COLO668 (cell line): ENCODE measurements at regions not wholly inside any gene's neighbourhood (a gene's known extent, or its start where the extent isn't known, plus 50 kb on each side); places are given as distances from the start of the nearest gene placed in this dataset.
"Not testable (repeated sequence)": the region's sequence is repeated elsewhere in the genome, so short reads cannot be mapped to it uniquely, and the experiment has no call there.

ENCODE experiments used
- DNase-seq: peaks from one replicate; lab custom pipeline; 2025; ENCODE audit not compliant: unreplicated experiment; lab: John Stamatoyannopoulos, UW

GRCh38 chrX:13387666-13388494, 68.0 kb upstream of the ATXN3L start:
- no peak for DNase-seq

DNA sequence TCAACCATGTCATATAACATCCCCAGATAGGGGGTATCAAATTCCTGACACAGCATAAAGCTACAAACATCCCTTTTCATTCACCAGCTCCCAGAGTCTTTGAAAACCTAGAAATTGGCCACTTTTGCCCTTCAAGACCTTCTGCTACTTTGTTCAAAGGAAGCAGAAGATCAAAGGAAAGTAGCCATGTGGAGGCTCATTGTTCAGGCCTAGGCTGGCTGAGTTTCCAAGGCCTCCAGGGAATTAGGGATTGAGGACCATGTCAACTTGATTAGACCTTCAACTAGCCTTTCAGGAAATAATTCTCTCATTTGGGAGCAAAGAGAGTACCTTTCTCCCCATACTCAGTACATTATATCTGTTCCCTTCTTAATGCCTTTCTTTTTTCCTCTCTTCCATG, 66.8 kb upstream of the ATXN3L start:
- no peak for DNase-seq

GRCh38 chrX:13386092-13386491, 66.2 kb upstream of the ATXN3L start:
- no peak for DNase-seq

GRCh38 chrX:13383907-13384306, 64.1 kb upstream of the ATXN3L start:
- DNase-seq: no peak

- no peak for DNase-seq
Measured at GRCh38 chrX:13381514-13381913, 61.7 kb upstream of the ATXN3L start.

- no peak for DNase-seq
Measured at GRCh38 chrX:13380211-13380610, 60.4 kb upstream of the ATXN3L start.

DNA sequence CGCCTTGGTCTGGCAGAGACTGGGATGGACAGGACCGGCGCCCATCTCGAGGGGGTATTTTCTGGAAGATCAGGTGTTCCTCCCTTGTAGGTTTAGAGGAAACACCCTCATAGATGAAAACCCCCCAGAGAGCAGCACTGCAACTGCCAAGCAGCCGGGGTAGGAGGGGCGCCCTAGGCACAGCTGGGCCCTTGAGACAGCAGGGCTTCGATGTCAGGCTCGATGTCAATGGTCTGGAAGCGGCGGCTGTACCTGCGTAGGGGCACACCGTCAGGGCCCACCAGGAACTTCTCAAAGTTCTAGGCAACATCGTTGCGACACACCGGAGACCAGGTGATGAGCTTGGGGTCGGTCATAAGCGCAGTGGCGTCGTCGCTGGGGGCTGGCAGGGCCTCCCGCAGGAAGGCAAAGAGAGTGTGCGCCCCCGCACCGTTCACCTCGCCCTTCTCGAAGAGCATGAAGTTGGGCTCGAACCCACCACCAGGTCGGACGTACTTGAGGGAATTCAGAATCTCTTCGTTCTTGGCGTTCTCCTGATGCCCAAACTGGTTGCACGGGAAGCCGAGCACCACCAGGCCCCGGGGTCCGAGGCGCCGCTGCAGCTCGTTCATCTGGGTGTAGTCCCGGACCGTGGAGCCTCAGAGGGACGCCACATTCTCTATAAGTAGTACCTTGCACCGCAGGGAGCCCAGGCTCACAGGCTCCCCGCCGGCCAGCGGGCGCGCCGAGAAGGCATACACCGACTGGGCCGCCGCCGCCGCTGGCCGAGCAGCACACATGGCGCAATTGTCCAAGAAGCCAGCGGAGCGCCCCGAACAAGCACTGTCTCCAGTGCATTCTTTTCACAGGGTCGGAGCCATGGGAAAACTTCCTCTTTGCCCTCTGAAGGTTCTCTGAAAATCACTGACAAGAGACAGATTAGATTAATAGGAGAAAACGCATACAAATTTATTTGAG, 59.0 kb upstream of the ATXN3L start:
- DNase-seq: not testable (repeated sequence)

- DNase-seq: no peak
Measured at GRCh38 chrX:13377550-13377934, 57.7 kb upstream of the ATXN3L start.

DNA sequence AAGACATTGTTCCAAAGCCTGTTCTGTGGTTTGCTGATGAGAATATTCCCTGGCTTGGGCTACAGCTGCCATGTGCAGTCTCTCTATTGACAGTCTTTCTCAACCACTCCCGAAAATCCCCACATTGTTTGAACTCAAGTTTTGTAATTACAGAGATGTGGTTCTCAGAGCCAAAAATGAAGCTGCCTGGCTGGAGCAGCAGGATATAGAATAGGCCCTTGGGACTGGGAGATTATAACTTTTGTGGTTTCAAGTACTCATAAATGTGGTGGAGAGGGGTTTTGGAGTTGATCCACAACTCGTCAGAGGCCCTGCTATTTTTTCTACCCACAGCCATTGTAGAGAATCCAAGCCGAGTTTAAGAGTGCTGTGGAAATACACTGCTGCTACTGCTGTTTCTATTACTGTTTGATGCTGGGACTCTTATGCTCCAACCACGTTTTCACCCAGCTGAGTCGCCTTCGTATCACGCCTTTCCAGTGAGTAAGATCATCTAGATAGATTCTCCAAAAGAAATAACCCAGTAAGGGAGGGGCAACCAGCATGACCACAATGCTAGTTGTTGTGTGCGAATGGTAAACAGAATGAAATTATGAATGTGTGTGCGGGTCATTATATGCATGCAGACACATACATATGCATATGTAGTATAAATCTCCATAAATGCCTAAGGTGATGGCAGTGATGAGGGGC, 57.1 kb upstream of the ATXN3L start:
- peak; percentile 25 for DNase-seq

DNA sequence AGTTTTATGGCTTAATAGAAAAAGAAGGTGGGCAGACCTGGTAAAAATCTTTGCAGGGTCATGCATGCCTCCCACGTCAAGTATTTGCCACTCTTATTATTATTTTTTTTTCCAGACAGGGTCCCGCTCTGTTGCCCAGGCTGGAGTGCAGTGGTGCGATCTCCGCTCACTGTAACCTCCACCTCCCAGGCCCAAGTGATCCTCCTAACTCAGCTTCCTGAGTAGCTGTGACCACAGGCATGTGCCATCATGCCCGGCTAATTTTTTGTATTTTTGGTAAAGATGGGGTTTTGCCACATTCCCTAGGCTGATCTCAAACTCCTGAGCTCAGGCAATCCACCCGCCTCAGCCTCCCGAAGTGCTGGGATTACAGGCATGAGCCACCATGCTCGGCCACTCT, 55.7 kb upstream of the ATXN3L start:
- not testable (repeated sequence) for DNase-seq

DNA sequence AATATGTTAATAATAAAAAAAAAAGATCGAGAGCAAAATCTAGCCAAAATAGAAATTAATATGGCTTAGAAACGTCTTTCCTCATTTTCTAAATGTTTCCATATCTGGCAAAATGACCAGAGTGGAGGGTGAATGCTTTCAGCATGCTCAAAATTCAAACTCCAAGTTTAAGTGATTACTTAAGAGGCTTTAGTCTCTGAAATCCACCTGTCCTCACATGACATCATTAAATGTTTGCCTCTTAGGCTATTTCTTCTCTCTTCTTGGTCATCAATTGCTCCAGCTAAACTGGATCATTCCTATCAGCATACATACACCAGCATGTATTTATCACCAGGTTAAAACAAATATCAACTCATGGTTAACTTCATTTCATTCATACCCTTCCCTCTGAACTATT, 54.5 kb upstream of the ATXN3L start:
- no peak for DNase-seq

DNA sequence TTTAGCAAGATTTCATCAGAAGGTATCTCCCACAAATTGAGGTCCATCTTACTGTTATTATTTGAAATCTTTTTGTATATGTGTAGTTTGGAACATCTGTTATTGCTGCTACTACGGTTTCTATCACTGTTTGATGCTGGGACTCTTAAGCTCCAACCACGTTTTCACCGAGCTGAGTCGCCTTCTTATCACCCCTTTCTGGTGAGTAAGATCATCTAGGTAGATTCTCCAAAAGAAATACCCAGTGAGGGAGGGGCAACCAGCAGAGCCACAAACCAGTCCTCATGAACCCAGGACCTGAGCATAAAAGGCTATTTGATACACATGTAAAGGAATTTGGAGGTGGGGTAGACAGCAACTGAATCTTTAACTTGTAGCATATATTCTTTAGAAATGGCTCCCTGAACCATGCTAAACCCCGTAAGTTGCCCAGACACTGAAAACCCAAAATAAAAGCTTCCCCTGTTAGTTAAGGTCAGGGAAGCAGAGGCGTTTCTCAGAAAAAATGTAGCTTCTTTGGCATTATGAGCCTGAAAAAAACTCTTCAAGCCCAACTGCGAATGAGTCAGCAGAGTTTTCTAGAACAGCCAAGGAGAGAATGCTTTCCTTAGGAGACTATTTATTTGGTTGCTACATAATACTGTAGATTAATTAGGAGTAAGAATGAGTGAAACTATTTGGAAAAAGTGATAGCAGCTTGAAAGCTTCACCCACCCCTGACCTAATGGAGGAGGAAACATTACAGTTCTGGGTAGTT, 53.8 kb upstream of the ATXN3L start:
- no peak for DNase-seq

- DNase-seq: no peak
Measured at GRCh38 chrX:13373027-13373426, 53.2 kb upstream of the ATXN3L start.

DNA sequence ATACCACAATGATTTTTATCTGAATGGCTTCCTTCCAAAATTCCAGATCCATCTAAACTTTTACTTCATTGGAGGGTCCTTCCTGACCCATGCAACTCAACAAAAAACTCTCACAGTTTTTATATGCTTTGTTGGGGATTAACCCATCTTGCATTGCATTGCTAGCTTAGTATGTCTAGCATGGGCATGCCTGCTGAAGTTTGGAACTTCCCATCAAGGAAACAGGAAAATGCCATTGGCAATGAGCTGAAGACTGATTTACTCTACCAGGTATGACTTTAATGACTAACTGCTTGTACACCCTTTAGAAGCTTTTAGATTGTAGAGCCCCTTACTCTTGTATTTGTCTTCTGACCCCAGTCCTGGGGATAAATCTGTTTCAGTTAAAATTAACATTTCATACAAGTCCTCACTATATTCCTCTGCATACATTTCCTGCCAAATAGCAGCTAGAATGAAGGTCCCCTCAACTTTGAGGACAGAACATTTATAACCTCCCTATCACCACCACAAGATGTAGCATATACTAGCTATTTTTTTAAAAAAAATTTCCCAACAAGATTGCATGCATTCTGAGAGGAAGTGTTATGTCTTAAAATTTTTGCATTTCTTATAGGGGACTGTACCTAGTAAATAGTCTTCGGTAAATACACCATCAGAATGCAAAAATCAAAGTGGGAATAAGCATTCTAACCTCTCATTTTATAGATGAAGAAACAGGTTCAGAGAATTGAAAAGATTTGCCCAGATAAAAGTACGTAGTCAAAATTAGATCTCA, 52.5 kb upstream of the ATXN3L start:
- DNase-seq: no peak

DNA sequence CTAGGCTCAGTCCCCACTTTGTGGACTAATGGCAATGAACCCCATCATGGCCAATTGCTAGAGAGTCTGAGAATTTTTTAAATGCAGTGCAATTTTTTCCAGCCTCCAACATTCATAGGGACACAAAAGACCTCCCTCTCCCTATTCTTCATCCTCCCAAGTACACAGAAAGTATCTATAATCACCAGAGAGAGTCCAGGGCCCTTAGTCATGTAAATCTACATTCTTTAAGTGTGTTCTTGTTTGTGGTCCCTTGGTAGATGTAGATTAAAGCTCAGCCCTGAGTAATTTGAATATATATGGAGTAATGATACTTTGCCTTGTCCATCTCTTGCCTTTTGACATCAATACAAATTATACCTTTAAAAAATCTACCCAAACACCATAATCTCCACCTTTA, 51.3 kb upstream of the ATXN3L start:
- DNase-seq: no peak

GRCh38 chrX:13370713-13371112, 50.9 kb upstream of the ATXN3L start:
- no peak for DNase-seq
